ENCODE measurements at regions not wholly inside any gene's neighbourhood (a gene's known extent, or its start where the extent isn't known, plus 50 kb on each side); places are given as distances from the start of the nearest gene placed in this dataset.

GRCh38 chr1:217373761-217374701 is 256.9 kb downstream of the GPATCH2 start:
- no peak overlapping the region for H3K4me3 ChIP-seq (ENCODE audit: low read depth, low read length)
- TF ChIP-seq CTCF (IDR thresholded peaks at IDR 0.05; ENCODE audit: low read depth, low read length, missing control alignments), result no peak
- DNase-seq (ENCODE audit: low read depth), result no peak

- no peak overlapping the region for H3K4me3 ChIP-seq (ENCODE audit: low read depth, low read length)
- no peak for TF ChIP-seq CTCF (IDR thresholded peaks at IDR 0.05; ENCODE audit: low read depth, low read length, missing control alignments)
- DNase-seq (ENCODE audit: low read depth), result no peak
These were observed 258.6 kb downstream of the GPATCH2 start for GRCh38 chr1:217372049-217372970.

DNA sequence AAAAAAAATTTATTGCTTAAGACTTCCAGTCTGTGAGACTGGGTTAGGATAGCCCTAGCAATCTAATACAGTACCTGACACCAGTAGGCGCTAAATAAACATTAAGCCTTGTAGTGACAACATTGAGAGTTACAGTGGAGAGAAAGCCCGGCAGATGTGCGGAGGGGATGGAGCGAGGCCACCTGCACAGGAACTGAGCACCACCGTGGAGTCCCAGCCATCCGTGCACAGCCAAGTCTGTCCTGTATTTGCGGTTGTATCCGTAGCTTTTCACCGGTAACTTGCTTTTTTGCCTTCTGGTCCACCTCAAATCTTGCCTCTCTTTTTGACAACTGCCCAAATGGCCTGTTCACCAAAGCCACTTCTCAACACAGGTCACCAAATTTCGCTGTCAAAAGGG is 260.1 kb downstream of the GPATCH2 start:
- DNase-seq (ENCODE audit: low read depth), result no peak
- no peak for TF ChIP-seq CTCF (IDR thresholded peaks at IDR 0.05; ENCODE audit: low read depth, low read length, missing control alignments)
- H3K4me3 ChIP-seq (ENCODE audit: low read depth, low read length), result no peak overlapping the region

DNA sequence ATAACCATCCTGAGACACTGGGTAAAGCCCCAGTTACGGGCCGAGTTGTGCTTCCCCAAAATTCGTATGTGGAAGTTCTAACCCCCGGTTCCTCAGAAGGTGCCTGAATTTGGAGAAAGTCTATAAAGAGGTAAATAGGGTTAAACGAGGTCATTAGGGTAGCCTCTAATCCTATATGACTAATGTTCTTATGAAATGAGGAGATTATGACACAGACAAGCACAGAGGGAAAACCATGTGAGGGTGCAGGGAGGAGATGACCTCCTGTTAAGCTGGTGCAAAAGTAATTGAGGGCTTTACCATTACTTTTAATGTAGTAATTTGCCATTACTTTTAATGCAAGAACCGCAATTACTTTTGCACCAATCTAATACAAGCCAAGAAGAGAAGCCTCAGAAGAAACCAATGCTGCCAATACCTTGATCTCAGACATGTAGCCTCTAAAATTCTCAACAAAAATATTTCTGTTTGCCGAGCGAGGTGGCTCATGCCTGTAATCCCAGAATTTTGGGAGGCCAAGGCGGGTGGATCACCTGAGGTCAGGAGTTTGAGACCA is 260.8 kb downstream of the GPATCH2 start:
- no peak for TF ChIP-seq CTCF (IDR thresholded peaks at IDR 0.05; ENCODE audit: low read depth, low read length, missing control alignments)
- no peak overlapping the region for H3K4me3 ChIP-seq (ENCODE audit: low read depth, low read length)
- no peak for DNase-seq (ENCODE audit: low read depth)

- H3K4me3 ChIP-seq (ENCODE audit: low read depth, low read length), result peak overlapping the region; percentile 27
- no peak for TF ChIP-seq CTCF (IDR thresholded peaks at IDR 0.05; ENCODE audit: low read depth, low read length, missing control alignments)
- DNase-seq (ENCODE audit: low read depth), result peak; percentile 30
These were observed 261.5 kb downstream of the GPATCH2 start for GRCh38 chr1:217369271-217369981.

DNA sequence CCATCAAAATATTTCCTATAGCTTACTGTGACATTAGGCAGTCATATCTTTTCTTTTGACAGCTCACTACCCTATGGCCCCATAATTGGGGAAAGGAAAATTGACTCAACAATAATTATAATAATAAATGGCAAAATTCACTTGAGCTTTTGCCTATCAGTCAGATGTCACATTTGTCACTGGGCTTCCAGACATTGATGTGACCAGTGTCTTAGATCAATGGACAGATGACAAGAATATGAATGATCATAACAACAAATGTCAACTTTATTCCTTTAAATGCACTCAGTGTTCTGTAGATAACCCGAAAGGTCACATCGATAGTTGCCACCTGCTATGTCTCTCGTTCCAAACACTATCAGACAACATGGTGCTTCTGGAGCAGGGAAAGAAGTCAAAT is 266.7 kb downstream of the GPATCH2 start:
- TF ChIP-seq CTCF (IDR thresholded peaks at IDR 0.05; ENCODE audit: low read depth, low read length, missing control alignments), result no peak
- no peak for DNase-seq (ENCODE audit: low read depth)
- H3K4me3 ChIP-seq (ENCODE audit: low read depth, low read length), result no peak overlapping the region

Measured in GM12864 (cell line).